ENCODE measurements at regions not wholly inside any gene's neighbourhood (a gene's known extent, or its start where the extent isn't known, plus 50 kb on each side); places are given as distances from the start of the nearest gene placed in this dataset.
"Not testable (repeated sequence)": the region's sequence is repeated elsewhere in the genome, so short reads cannot be mapped to it uniquely, and the experiment has no call there.

GRCh38 chr7:155237730-155238129 is 59.9 kb upstream of the INSIG1 start:
- H3K27me3 ChIP-seq, result no peaks in the 10 kb centered on the region
- no peak for DNase-seq (ENCODE audit: extremely low spot score in 2 of 2)
- no peak overlapping the region for H3K4me3 ChIP-seq
- H3K36me3 ChIP-seq, result no peaks in the 10 kb centered on the region
- intact Hi-C loops (cut with DNase I), result no loop called here
- no peak for TF ChIP-seq POLR2A (IDR thresholded peaks at IDR 0.05)
- TF ChIP-seq CTCF (IDR thresholded peaks at IDR 0.05), result no peak
- TF ChIP-seq POLR2AphosphoS5 (IDR thresholded peaks at IDR 0.05; ENCODE audit: insufficient read depth in 1 of 2, low read depth in 1 of 2), result no peak
- H3K9me3 ChIP-seq, result no peaks in the 10 kb centered on the region
- H3K4me1 ChIP-seq, result no peaks in the 10 kb centered on the region
- H3K27ac ChIP-seq, result no peak overlapping the region

GRCh38 chr7:155239431-155240087 is 58.1 kb upstream of the INSIG1 start:
- intact Hi-C loops (cut with DNase I); H3K27ac ChIP-seq; H3K9me3 ChIP-seq; H3K4me1 ChIP-seq; H3K4me3 ChIP-seq; H3K36me3 ChIP-seq; H3K27me3 ChIP-seq; DNase-seq (ENCODE audit: extremely low spot score in 2 of 2): not testable (repeated sequence)

DNA sequence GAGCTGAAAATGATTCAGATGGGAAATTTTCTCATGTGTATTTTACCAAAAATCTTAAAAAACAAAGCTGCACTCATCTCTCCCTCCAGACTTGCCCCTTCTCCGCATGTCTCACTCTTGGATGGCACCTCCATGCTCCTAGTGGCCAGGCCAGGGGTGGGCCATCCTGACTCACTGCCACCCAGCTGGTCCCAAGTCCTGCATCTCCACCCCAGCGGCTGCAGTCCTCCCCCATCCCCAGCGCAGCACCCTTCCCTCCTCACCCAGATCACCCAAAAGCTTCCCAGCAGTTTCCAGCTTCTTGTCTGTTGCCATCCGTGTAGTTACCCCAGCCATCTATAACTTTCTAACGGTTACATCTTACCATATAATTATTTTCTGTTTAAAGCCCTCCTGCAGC is 53.0 kb upstream of the INSIG1 start:
- H3K4me1 ChIP-seq, result no peaks in the 10 kb centered on the region
- H3K9me3 ChIP-seq, result no peaks in the 10 kb centered on the region
- intact Hi-C loops (cut with DNase I), result no loop called here
- H3K27me3 ChIP-seq, result no peaks in the 10 kb centered on the region
- H3K4me3 ChIP-seq, result no peak overlapping the region
- DNase-seq (ENCODE audit: extremely low spot score in 2 of 2), result no peak
- H3K36me3 ChIP-seq, result no peaks in the 10 kb centered on the region
- TF ChIP-seq POLR2A (IDR thresholded peaks at IDR 0.05), result no peak
- no peak overlapping the region for H3K27ac ChIP-seq

DNA sequence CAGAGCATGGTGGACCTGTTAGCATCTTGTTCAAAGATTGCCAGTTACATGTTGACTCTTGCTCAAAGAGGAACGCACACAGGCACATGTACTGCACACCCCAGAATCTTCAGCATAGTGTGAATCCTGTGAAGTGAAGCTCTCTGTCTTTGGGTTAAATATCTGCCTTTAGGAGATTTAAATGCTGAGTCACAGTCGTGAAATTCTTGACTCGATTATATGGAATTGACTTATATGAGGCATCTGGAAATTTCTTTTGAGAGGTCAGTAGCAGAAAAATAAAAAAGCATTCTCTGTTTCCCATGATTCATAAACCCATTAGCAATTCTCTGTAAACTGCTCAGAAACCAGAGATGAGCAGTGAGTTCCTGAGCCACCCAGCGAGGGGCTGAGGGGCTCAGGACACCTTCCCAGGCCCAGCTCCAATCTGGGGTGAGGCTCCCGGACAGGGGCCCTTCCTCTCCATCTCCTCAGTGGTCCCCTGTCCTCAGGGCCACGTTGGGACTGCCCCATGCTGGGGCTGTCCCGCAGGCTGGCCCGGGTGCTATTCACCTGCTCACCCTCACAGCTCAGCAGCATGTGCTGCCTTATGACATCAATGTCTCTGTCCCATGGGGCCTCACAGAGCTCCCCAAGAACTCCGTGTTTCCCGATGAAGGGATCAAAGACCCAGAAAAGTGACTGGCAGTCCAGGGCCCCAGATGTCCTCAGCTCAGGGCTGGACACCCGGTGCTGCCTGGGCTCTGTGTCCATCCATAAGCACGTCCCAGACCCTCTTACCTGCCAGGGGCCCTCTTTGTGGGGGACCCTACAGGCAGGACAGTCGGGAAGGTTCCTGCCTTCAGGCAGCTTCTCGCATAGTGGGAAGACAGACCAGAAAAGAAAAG is 50.0 kb upstream of the INSIG1 start:
- H3K36me3 ChIP-seq, result no peaks in the 10 kb centered on the region
- intact Hi-C loops (cut with DNase I), result no loop called here
- H3K9me3 ChIP-seq, result no peaks in the 10 kb centered on the region
- no peaks in the 10 kb centered on the region for H3K4me1 ChIP-seq
- H3K27ac ChIP-seq, result no peak overlapping the region
- H3K27me3 ChIP-seq, result no peaks in the 10 kb centered on the region
- TF ChIP-seq CTCF (IDR thresholded peaks at IDR 0.05) (no peak), POLR2A (IDR thresholded peaks at IDR 0.05) (no peak), POLR2AphosphoS5 (IDR thresholded peaks at IDR 0.05; ENCODE audit: insufficient read depth in 1 of 2, low read depth in 1 of 2) (no peak)
- no peak overlapping the region for H3K4me3 ChIP-seq
- no peak for DNase-seq (ENCODE audit: extremely low spot score in 2 of 2)

Data from vagina (tissue), 2 donors.